PFSK-1 (cell line): ENCODE measurements at regions not wholly inside any gene's neighbourhood (a gene's known extent, or its start where the extent isn't known, plus 50 kb on each side); places are given as distances from the start of the nearest gene placed in this dataset.

Experiments
- FOXP2 ChIP-seq: optimal IDR thresholded peaks from 2 replicates; pipeline ENCODE3; 2011; ENCODE audit warnings: borderline replicate concordance, control low read depth, inconsistent platforms; ENCODE audit not compliant: insufficient read depth; ENCODE audit errors: extremely low read length, extremely low read depth
- POLR2AphosphoS5 ChIP-seq: IDR thresholded peaks from 2 replicates; pipeline ENCODE4 v1.6.1; 2012; ENCODE audit warnings: low read depth, mild to moderate bottlenecking, control low read depth, low read length, moderate library complexity
- SIN3A ChIP-seq: IDR thresholded peaks from 2 replicates; pipeline ENCODE4 v1.6.1; 2012; ENCODE audit warnings: mild to moderate bottlenecking, low read length, moderate library complexity, borderline replicate concordance; ENCODE audit not compliant: insufficient read depth
- TAF1 ChIP-seq: IDR thresholded peaks from 2 replicates; pipeline ENCODE4 v1.6.1; 2012; ENCODE audit warnings: low read length, control low read depth, borderline replicate concordance; ENCODE audit not compliant: insufficient read depth
- TF ChIP-seq, protein P1 (sequence below), 2 experiments: IDR thresholded peaks; 2 replicates each; pipeline versions ENCODE4 v1.6.1 to v1.8.0; 2011 to 2012; ENCODE audit warnings: low read depth in 2 of 2, low read length in 2 of 2, control low read depth in 1 of 2, inconsistent platforms in 1 of 2, mild to moderate bottlenecking in 1 of 2, moderate library complexity in 1 of 2; ENCODE audit not compliant: insufficient read depth in 1 of 2

DNA sequence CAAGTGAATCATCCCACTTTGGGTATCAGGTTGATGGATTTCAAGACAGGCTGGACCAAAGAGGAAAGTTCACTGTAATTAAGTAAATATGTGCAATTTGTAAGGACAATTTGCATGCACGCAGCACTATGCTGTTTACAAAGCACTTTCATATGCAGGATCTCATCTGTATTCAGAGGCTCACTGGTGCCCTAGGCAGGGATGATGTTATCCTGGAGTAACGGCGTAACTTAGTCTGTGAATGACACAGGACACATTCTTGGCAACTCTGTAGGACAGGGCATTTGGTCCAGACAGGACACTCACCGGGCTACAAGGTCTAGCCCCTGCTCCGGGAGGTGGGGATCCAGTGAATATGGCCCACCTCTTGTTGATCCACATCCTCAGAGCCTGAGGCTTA, 365.4 kb upstream of the DUSP10 start:
- TF ChIP-seq POLR2AphosphoS5 (no peak), TAF1 (no peak), SIN3A (no peak), FOXP2 (no peak)
- TF ChIP-seq, protein P1, sequence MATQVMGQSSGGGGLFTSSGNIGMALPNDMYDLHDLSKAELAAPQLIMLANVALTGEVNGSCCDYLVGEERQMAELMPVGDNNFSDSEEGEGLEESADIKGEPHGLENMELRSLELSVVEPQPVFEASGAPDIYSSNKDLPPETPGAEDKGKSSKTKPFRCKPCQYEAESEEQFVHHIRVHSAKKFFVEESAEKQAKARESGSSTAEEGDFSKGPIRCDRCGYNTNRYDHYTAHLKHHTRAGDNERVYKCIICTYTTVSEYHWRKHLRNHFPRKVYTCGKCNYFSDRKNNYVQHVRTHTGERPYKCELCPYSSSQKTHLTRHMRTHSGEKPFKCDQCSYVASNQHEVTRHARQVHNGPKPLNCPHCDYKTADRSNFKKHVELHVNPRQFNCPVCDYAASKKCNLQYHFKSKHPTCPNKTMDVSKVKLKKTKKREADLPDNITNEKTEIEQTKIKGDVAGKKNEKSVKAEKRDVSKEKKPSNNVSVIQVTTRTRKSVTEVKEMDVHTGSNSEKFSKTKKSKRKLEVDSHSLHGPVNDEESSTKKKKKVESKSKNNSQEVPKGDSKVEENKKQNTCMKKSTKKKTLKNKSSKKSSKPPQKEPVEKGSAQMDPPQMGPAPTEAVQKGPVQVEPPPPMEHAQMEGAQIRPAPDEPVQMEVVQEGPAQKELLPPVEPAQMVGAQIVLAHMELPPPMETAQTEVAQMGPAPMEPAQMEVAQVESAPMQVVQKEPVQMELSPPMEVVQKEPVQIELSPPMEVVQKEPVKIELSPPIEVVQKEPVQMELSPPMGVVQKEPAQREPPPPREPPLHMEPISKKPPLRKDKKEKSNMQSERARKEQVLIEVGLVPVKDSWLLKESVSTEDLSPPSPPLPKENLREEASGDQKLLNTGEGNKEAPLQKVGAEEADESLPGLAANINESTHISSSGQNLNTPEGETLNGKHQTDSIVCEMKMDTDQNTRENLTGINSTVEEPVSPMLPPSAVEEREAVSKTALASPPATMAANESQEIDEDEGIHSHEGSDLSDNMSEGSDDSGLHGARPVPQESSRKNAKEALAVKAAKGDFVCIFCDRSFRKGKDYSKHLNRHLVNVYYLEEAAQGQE (IDR thresholded peaks at IDR 0.05; ENCODE audit: insufficient read depth in 1 of 2, low read depth in 2 of 2, low read length in 2 of 2): no peak
